AG04450 (cell line): ENCODE measurements at regions not wholly inside any gene's neighbourhood (a gene's known extent, or its start where the extent isn't known, plus 50 kb on each side); places are given as distances from the start of the nearest gene placed in this dataset.
"Not testable (repeated sequence)": the region's sequence is repeated elsewhere in the genome, so short reads cannot be mapped to it uniquely, and the experiment has no call there.

Experiments
- CTCF ChIA-PET: fragments of 300-600, 350-600 bp; formaldehyde crosslinking; extraction: SDS; loops from one replicate; lab custom pipeline; 2022; ENCODE audit warnings: antibody characterized with exemption, inconsistent platforms; lab: Charles Lee
- POLR2A ChIA-PET: fragments of 350-600 bp; formaldehyde crosslinking; extraction: SDS; loops from one replicate; lab custom pipeline; 2021; ENCODE audit warnings: antibody characterized with exemption, inconsistent platforms; lab: Yijun Ruan, JAX
- DNase-seq: peaks from one replicate; pipeline ENCODE4 v3.0.0-alpha.2; 2011; ENCODE audit warnings: low read depth, low spot score
- H3K27ac ChIP-seq: one replicate; pipeline ENCODE4 v1.5.1; 2012; ENCODE audit warnings: low read depth, low read length, control low read depth
- H3K27me3 ChIP-seq: one replicate; pipeline ENCODE4 v1.6.0; 2012; ENCODE audit warnings: low read length; ENCODE audit not compliant: control insufficient read depth, insufficient read depth
- H3K4me3 ChIP-seq: 2 replicates; pipeline ENCODE4 v1.5.1; 2011; ENCODE audit warnings: mild to moderate bottlenecking, low read depth, low read length, control low read depth
- H3K9me3 ChIP-seq: 2 replicates; pipeline ENCODE4 v1.5.1; 2012; ENCODE audit warnings: low read length; ENCODE audit not compliant: control insufficient read depth, insufficient read depth
- TF ChIP-seq, protein P1 (sequence below): IDR thresholded peaks from 2 replicates; pipeline ENCODE4 v1.5.1; 2011; ENCODE audit warnings: low read depth, low read length, control low read depth, inconsistent platforms

DNA sequence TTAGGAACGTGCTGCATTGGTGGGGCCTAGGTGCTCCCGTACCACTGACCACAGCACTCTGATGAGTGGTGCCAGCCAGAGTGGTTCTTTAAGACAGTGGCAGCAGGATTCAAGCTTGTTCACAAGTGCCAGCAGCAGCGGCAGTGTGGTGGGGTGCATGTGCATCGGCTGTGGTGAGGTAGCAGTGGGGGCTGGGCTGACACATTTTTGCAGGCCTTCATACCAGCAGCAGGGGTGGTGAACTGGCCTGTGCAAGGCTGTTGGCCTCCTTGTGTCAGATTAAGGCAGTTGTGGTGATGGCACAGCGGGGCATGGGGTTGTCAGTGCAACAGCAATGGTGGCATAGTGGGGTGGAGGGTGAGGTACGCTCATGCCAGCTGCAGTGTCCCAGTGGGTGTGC, 131.4 kb downstream of the PABPC4L start:
- TF ChIP-seq, protein P1, sequence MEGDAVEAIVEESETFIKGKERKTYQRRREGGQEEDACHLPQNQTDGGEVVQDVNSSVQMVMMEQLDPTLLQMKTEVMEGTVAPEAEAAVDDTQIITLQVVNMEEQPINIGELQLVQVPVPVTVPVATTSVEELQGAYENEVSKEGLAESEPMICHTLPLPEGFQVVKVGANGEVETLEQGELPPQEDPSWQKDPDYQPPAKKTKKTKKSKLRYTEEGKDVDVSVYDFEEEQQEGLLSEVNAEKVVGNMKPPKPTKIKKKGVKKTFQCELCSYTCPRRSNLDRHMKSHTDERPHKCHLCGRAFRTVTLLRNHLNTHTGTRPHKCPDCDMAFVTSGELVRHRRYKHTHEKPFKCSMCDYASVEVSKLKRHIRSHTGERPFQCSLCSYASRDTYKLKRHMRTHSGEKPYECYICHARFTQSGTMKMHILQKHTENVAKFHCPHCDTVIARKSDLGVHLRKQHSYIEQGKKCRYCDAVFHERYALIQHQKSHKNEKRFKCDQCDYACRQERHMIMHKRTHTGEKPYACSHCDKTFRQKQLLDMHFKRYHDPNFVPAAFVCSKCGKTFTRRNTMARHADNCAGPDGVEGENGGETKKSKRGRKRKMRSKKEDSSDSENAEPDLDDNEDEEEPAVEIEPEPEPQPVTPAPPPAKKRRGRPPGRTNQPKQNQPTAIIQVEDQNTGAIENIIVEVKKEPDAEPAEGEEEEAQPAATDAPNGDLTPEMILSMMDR = no peak
- no peaks in the 10 kb centered on the region for H3K27me3 ChIP-seq
- POLR2A ChIA-PET = no interaction called here
- no peak overlapping the region for H3K27ac ChIP-seq
- H3K4me3 ChIP-seq = no peak overlapping the region
- H3K9me3 ChIP-seq = no peaks in the 10 kb centered on the region
- DNase-seq = no peak
- CTCF ChIA-PET = no interaction called here

DNA sequence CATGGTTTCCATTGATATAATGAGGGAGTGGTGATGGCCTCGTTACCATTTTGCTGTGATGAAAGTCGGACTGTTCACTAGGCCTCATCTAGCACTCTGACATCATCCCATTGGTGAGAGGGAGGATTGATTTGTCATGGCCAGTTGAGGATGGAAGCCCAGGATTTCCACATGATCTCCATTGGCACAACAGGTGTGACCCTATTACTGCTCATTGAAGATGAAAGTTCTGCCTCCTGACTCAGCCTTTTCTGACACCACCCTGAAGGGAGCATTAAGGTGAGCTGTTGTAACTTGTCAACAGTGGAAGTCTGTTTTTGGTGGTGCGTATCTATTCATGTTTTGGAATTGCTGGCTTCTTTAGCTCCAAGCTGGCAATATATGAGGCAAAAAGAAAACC, 144.2 kb downstream of the PABPC4L start:
- TF ChIP-seq, protein P1 = no peak
- no peak overlapping the region for H3K27ac ChIP-seq
- no peaks in the 10 kb centered on the region for H3K9me3 ChIP-seq
- POLR2A ChIA-PET = no interaction called here
- CTCF ChIA-PET = no interaction called here
- H3K4me3 ChIP-seq = no peak overlapping the region
- no peaks in the 10 kb centered on the region for H3K27me3 ChIP-seq
- no peak for DNase-seq

DNA sequence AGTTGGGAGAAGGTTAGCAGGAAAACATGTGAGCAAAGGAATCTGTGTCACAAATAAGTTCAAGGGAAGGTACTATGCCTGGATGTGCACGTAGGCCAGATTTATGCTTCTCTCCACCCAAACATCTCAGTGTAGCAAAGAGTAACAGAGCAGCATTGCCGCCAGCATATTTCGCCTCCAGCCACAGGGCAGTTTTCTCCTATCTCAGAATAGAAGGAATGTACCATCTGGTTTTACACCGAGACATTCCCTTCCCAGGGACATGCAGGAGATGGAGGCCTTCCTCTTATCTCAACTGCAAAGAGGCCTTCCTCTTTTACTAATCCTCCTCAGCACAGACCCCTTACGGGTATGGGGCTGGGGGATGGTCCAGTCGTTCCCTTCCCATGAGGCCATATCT, 155.4 kb downstream of the PABPC4L start:
- H3K27ac ChIP-seq, H3K27me3 ChIP-seq, DNase-seq, H3K4me3 ChIP-seq, POLR2A ChIA-PET, CTCF ChIA-PET, H3K9me3 ChIP-seq: not testable (repeated sequence)

DNA sequence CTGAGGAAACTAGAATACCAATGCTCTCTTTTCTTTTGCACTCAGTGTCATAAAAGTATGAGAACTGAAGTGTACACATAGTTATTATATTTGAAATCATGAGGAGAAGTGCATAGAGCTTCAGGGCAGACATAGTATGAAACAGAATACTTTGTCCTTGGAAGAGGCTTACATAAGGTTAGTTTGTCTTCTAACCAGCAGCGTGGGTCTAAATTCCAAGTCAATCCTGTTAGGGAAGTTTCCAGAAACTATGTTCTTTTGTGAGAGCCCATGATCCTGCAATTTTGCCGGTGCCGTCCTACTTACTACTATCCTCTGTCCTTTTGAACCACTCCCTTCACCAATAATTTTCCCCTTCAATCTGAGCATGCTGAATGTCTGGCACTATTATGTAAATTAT, 156.2 kb downstream of the PABPC4L start:
- no peak overlapping the region for H3K27ac ChIP-seq
- H3K4me3 ChIP-seq = no peak overlapping the region
- H3K9me3 ChIP-seq = no peaks in the 10 kb centered on the region
- CTCF ChIA-PET = no interaction called here
- no peak for DNase-seq
- H3K27me3 ChIP-seq = no peaks in the 10 kb centered on the region
- TF ChIP-seq, protein P1 = no peak
- POLR2A ChIA-PET = no interaction called here

DNA sequence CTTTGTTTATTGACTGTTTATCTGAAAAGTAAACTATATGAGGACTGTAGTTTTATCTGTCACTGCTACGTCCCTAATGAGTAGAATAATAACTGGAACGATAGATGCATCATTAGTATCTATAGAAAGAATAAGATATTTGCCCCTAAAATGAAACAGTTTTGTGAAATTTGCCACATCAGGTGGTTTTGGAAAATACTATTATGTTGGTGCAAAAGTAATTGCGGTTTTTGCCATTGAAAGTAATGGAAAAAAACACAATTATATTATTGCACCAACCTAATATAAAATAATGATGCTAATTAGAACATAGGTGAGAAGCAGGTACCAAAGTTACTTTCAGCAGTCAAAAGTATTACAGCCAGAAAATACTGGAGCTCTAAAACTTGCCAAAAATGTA, 158.3 kb downstream of the PABPC4L start:
- H3K27me3 ChIP-seq = no peaks in the 10 kb centered on the region
- H3K9me3 ChIP-seq = no peaks in the 10 kb centered on the region
- no peak overlapping the region for H3K4me3 ChIP-seq
- TF ChIP-seq, protein P1 = no peak
- no peak for DNase-seq
- H3K27ac ChIP-seq = no peak overlapping the region
- ChIA-PET POLR2A (no interaction called here), CTCF (no interaction called here)

DNA sequence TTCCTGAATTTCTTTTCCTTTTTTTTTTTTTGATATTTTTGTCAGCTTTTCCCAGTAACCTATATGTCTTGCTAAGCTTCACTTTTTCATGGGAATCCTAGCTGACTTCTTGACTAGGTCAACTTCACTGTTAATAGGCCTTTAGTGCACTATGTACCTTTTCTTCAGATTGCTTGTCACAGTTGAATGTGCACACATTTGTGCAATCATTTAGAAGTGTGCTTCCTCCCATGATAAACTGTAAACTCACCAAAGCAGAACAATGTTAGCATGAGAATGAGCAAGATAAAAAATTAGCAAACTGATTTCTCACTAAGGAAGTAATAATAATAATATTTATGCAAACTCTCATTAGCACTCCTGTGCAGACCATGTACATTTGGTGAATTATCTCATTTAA, 173.2 kb downstream of the PABPC4L start:
- no peak for DNase-seq
- no peaks in the 10 kb centered on the region for H3K27me3 ChIP-seq
- H3K27ac ChIP-seq = no peak overlapping the region
- H3K9me3 ChIP-seq = no peaks in the 10 kb centered on the region
- POLR2A ChIA-PET = no interaction called here
- CTCF ChIA-PET = no interaction called here
- H3K4me3 ChIP-seq = no peak overlapping the region
- TF ChIP-seq, protein P1 = no peak
